ENCODE measurements at regions not wholly inside any gene's neighbourhood (a gene's known extent, or its start where the extent isn't known, plus 50 kb on each side); places are given as distances from the start of the nearest gene placed in this dataset.
"Not testable (repeated sequence)": the region's sequence is repeated elsewhere in the genome, so short reads cannot be mapped to it uniquely, and the experiment has no call there.

- H3K4me2 ChIP-seq (ENCODE audit: low read length) = no peak overlapping the region
- intact Hi-C loops (cut with micrococcal nuclease; ENCODE audit: unreplicated experiment) = no loop called here
- no peaks in the 10 kb centered on the region for H3K79me2 ChIP-seq (ENCODE audit: insufficient read depth, low read depth, low read length)
- H4K20me1 ChIP-seq (ENCODE audit: insufficient read depth, low read length) = no peaks in the 10 kb centered on the region
- no peaks in the 10 kb centered on the region for H3K4me1 ChIP-seq (ENCODE audit: insufficient read depth, low read length, poor library complexity, severe bottlenecking)
- H3K9me2 ChIP-seq (ENCODE audit: insufficient read depth, low read length) = no peaks in the 10 kb centered on the region
- no peak overlapping the region for H3K27ac ChIP-seq (ENCODE audit: low read depth, low read length, poor library complexity, severe bottlenecking)
- DNase-seq (ENCODE audit: low spot score) = no peak
- ChIA-PET POLR2A (interaction anchor here (1.0 to 1.5 kb wide), 2 partner anchors 8 to 12 kb away, joined by 3 to 4 read pairs; no protein-coding TSS in a partner anchor), CTCF (ENCODE audit: unreplicated experiment) (no interaction called here)
- no TSS peak for BruUV-seq (replicated peaks)
- H2AFZ ChIP-seq (ENCODE audit: low read length) = no peak overlapping the region
- no peak overlapping the region for H3K4me3 ChIP-seq (ENCODE audit: low read depth, low read length, poor library complexity, severe bottlenecking)
- H3K36me3 ChIP-seq (ENCODE audit: insufficient read depth, low read length) = no peaks in the 10 kb centered on the region
- TF ChIP-seq CTCF (conservative IDR thresholded peaks at IDR 0.05; ENCODE audit: low read length) (no peak), EZH2phosphoT487 (IDR thresholded peaks at IDR 0.05; ENCODE audit: borderline replicate concordance, low read depth, low read length) (no peak)
- no peaks in the 10 kb centered on the region for H3K9me3 ChIP-seq (ENCODE audit: low read length)
Measured at GRCh38 chr7:106740806-106741205, 79.8 kb upstream of the CCDC71L start.

GRCh38 chr7:106744563-106745091, 83.7 kb upstream of the CCDC71L start:
- Histone ChIP-seq H3K4me1 (ENCODE audit: insufficient read depth, low read length, poor library complexity, severe bottlenecking) (no peaks in the 10 kb centered on the region), H3K79me2 (ENCODE audit: insufficient read depth, low read depth, low read length) (no peaks in the 10 kb centered on the region), H3K9me2 (ENCODE audit: insufficient read depth, low read length) (no peaks in the 10 kb centered on the region), H3K4me3 (ENCODE audit: low read depth, low read length, poor library complexity, severe bottlenecking) (no peak overlapping the region), H3K9me3 (ENCODE audit: low read length) (no peaks in the 10 kb centered on the region), H3K36me3 (ENCODE audit: insufficient read depth, low read length) (no peaks in the 10 kb centered on the region), H3K4me2 (ENCODE audit: low read length) (no peak overlapping the region), H3K27ac (ENCODE audit: low read depth, low read length, poor library complexity, severe bottlenecking) (no peak overlapping the region), H2AFZ (ENCODE audit: low read length) (no peak overlapping the region), H4K20me1 (ENCODE audit: insufficient read depth, low read length) (no peaks in the 10 kb centered on the region)
- no peak for DNase-seq (ENCODE audit: low spot score)
- ChIA-PET POLR2A (interaction anchor here (1.0 to 1.4 kb wide), 3 partner anchors 8 to 24 kb away, joined by 3 to 4 read pairs (median 3); no protein-coding TSS in a partner anchor), CTCF (ENCODE audit: unreplicated experiment) (no interaction called here)
- TF ChIP-seq EZH2phosphoT487 (IDR thresholded peaks at IDR 0.05; ENCODE audit: borderline replicate concordance, low read depth, low read length) = no peak
- no peak for TF ChIP-seq CTCF (conservative IDR thresholded peaks at IDR 0.05; ENCODE audit: low read length)
- BruUV-seq (replicated peaks) = no TSS peak
- intact Hi-C loops (cut with micrococcal nuclease; ENCODE audit: unreplicated experiment) = no loop called here

GRCh38 chr7:106747301-106747700, 86.3 kb upstream of the CCDC71L start:
- H3K9me3 ChIP-seq (ENCODE audit: low read length); H3K4me2 ChIP-seq (ENCODE audit: low read length); H3K9me2 ChIP-seq (ENCODE audit: insufficient read depth, low read length); H2AFZ ChIP-seq (ENCODE audit: low read length); BruUV-seq (replicated peaks); intact Hi-C loops (cut with micrococcal nuclease; ENCODE audit: unreplicated experiment); H3K4me1 ChIP-seq (ENCODE audit: insufficient read depth, low read length, poor library complexity, severe bottlenecking); H3K36me3 ChIP-seq (ENCODE audit: insufficient read depth, low read length); H3K79me2 ChIP-seq (ENCODE audit: insufficient read depth, low read depth, low read length); H3K4me3 ChIP-seq (ENCODE audit: low read depth, low read length, poor library complexity, severe bottlenecking); CTCF ChIA-PET (ENCODE audit: unreplicated experiment); H3K27ac ChIP-seq (ENCODE audit: low read depth, low read length, poor library complexity, severe bottlenecking); DNase-seq (ENCODE audit: low spot score); H4K20me1 ChIP-seq (ENCODE audit: insufficient read depth, low read length): not testable (repeated sequence)
- POLR2A ChIA-PET = interaction anchor here (0.6 to 1.5 kb wide), 4 partner anchors 11 to 117 kb away, joined by 3 to 5 read pairs (median 4); no protein-coding TSS in a partner anchor
